GM12892 (cell line): ENCODE measurements at regions not wholly inside any gene's neighbourhood (a gene's known extent, or its start where the extent isn't known, plus 50 kb on each side); places are given as distances from the start of the nearest gene placed in this dataset.

Source experiments
- POLR2A ChIP-seq: IDR thresholded peaks from 2 replicates; pipeline ENCODE4 v1.6.1; 2011; ENCODE audit warnings: low read depth, low read length, control low read depth
- POLR2AphosphoS5 ChIP-seq: IDR thresholded peaks from 2 replicates; pipeline ENCODE4 v1.6.1; 2011; ENCODE audit warnings: low read depth, low read length, control low read depth

DNA sequence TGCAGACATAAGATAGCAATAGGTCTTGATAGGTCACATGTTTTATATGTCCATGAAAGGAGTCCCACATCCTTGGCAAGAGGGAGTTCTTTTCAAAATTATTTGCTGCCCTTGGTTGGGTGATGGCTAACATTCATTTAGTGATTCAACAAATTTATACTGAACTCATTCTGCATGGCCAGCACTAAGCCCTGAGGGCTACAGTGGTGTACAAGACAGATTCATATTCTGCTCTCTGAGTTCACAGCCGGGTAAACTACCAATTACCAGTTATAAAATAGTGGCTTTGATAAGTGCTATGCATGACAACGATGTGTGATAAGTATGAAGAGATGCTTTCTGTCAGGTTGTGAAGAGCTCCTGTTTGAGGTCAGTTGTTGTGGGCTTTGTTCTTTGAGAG, 340.0 kb downstream of the GABRG2 start:
- TF ChIP-seq POLR2A (no peak), POLR2AphosphoS5 (no peak)
